GM23338 (cell line): ENCODE measurements at regions not wholly inside any gene's neighbourhood (a gene's known extent, or its start where the extent isn't known, plus 50 kb on each side); places are given as distances from the start of the nearest gene placed in this dataset.

Source experiments
- CREB1 ChIP-seq: fragments of 250-450 bp; sonication (Bioruptor Pico); IDR thresholded peaks from 2 replicates; pipeline ENCODE4 v1.5.0; 2020; ENCODE audit warnings: low read depth, mild to moderate bottlenecking, moderate library complexity
- CTCF ChIP-seq, 2 experiments: fragments of 200-600 bp in 1 of 2; sonication (generic) in 1 of 2; conservative IDR thresholded peaks; 2 replicates each; pipeline versions ENCODE4 v1.5.1 to v1.6.1; 2016 to 2017; ENCODE audit warnings: antibody characterized with exemption in 2 of 2, low read depth in 2 of 2, mild to moderate bottlenecking in 2 of 2, moderate library complexity in 1 of 2
- ETS1 ChIP-seq: IDR thresholded peaks from 2 replicates; pipeline ENCODE4 v1.6.1; 2016; ENCODE audit warnings: antibody characterized with exemption
- EZH2 ChIP-seq: fragments of 200-600 bp; sonication (generic); IDR thresholded peaks from one replicate; pipeline ENCODE4 v1.8.0; 2017; ENCODE audit warnings: antibody characterized with exemption, mild to moderate bottlenecking, low read depth; ENCODE audit not compliant: unreplicated experiment
- EZH2phosphoT487 ChIP-seq: fragments of 200-600 bp; sonication (generic); IDR thresholded peaks from one replicate; pipeline ENCODE4 v1.8.1; 2018; ENCODE audit warnings: antibody characterized with exemption; ENCODE audit not compliant: unreplicated experiment
- JUNB ChIP-seq: IDR thresholded peaks from one replicate; pipeline ENCODE4 v1.6.1; 2016; ENCODE audit warnings: antibody characterized with exemption; ENCODE audit not compliant: unreplicated experiment
- NANOG ChIP-seq: IDR thresholded peaks from 2 replicates; pipeline ENCODE4 v1.6.1; 2016; ENCODE audit warnings: antibody characterized with exemption, borderline replicate concordance
- POLR2AphosphoS5 ChIP-seq: IDR thresholded peaks from 2 replicates; pipeline ENCODE4 v1.6.1; 2016; ENCODE audit warnings: antibody characterized with exemption, low read depth
- REST ChIP-seq: IDR thresholded peaks from one replicate; pipeline ENCODE4 v1.6.1; 2018; ENCODE audit warnings: antibody characterized with exemption; ENCODE audit not compliant: unreplicated experiment
- STAT1 ChIP-seq: IDR thresholded peaks from one replicate; pipeline ENCODE4 v1.6.1; 2016; ENCODE audit warnings: antibody characterized with exemption; ENCODE audit not compliant: unreplicated experiment
- ZNF114 ChIP-seq: fragments of 250-450 bp; sonication (Bioruptor Pico); IDR thresholded peaks from 2 replicates; pipeline ENCODE4 v1.5.0; 2020; ENCODE audit warnings: mild to moderate bottlenecking, moderate library complexity
- ZNF331 ChIP-seq: fragments of 250-450 bp; sonication (Bioruptor Pico); IDR thresholded peaks from 2 replicates; pipeline ENCODE4 v1.5.0; 2020; ENCODE audit warnings: low read depth, mild to moderate bottlenecking, moderate library complexity
- ZNF462 ChIP-seq: fragments of 250-450 bp; sonication (Bioruptor Pico); IDR thresholded peaks from 2 replicates; pipeline ENCODE4 v1.5.0; 2020; ENCODE audit warnings: mild to moderate bottlenecking, moderate library complexity

GRCh38 chr2:121875585-121876185 lies 120.2 kb downstream of the TSN start:
- no peak for TF ChIP-seq REST
- TF ChIP-seq CTCF (conservative IDR thresholded peaks at IDR 0.05; ENCODE audit: low read depth in 2 of 2), result no peak
- TF ChIP-seq EZH2, result no peak
- TF ChIP-seq STAT1, result no peak
- no peak for TF ChIP-seq CREB1 (CRISPR knock-in tag)
- TF ChIP-seq JUNB, result no peak
- TF ChIP-seq ETS1, result no peak
- no peak for TF ChIP-seq EZH2phosphoT487
- no peak for TF ChIP-seq POLR2AphosphoS5
- TF ChIP-seq ZNF462 (CRISPR knock-in tag), result no peak
- no peak for TF ChIP-seq ZNF331 (CRISPR knock-in tag)
- no peak for TF ChIP-seq NANOG
- TF ChIP-seq ZNF114 (CRISPR knock-in tag), result no peak
